ENCODE measurements at regions not wholly inside any gene's neighbourhood (a gene's known extent, or its start where the extent isn't known, plus 50 kb on each side); places are given as distances from the start of the nearest gene placed in this dataset.
"Not testable (repeated sequence)": the region's sequence is repeated elsewhere in the genome, so short reads cannot be mapped to it uniquely, and the experiment has no call there.

DNA sequence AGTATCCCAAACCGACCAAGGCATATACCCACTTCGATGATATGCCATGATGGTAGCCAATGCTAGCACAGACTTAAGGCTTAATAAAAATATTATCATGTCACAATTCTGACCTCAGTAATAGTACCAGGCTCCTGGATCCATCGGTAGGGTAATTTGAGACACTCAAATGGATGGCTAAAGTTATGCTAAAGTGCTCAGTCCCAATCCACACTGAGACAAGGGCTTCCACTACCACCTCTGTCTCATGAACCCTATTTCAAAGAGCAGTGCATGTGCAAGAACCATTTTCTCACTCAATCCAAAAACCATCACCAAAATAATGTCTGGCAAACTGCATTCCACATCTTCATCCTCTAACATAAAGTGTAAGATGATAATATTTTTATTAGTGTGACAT lies 122.4 kb upstream of the KRR1 start:
- DNase-seq: no peak

GRCh38 chr12:75632442-75632841 lies 121.0 kb upstream of the KRR1 start:
- no peak for DNase-seq

- DNase-seq: no peak
These were observed 120.4 kb upstream of the KRR1 start for GRCh38 chr12:75631831-75632230.

GRCh38 chr12:75630091-75630490 lies 118.7 kb upstream of the KRR1 start:
- no peak for DNase-seq

- DNase-seq: no peak
These were observed 117.5 kb upstream of the KRR1 start for GRCh38 chr12:75628916-75629315.

- DNase-seq: no peak
These were observed 117.1 kb upstream of the KRR1 start for GRCh38 chr12:75628511-75628910.

- no peak for DNase-seq
These were observed 112.3 kb upstream of the KRR1 start for GRCh38 chr12:75623631-75624154.

GRCh38 chr12:75622492-75622891 lies 111.1 kb upstream of the KRR1 start:
- no peak for DNase-seq

- not testable (repeated sequence) for DNase-seq
These were observed 103.0 kb upstream of the KRR1 start for GRCh38 chr12:75614396-75614795.

DNA sequence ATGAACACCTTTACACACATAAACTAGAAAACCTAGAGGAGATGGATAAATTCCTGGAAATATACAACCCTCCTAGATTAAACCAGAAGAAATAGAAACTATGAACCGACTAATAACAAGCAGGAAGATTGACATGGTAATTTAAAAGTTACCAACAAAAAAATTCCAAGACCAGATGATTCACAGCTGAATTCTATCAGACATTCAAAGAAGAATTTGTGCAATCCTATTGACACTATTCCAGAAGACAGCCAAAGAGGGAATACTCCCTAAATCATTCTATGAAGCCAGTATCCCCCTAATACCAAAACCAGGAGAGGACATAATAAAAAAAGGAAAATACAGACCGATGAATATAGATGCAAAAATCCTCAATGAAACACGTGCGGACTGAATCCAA lies 102.6 kb upstream of the KRR1 start:
- DNase-seq: no peak

GRCh38 chr12:75611041-75611440 lies 99.6 kb upstream of the KRR1 start:
- no peak for DNase-seq

DNA sequence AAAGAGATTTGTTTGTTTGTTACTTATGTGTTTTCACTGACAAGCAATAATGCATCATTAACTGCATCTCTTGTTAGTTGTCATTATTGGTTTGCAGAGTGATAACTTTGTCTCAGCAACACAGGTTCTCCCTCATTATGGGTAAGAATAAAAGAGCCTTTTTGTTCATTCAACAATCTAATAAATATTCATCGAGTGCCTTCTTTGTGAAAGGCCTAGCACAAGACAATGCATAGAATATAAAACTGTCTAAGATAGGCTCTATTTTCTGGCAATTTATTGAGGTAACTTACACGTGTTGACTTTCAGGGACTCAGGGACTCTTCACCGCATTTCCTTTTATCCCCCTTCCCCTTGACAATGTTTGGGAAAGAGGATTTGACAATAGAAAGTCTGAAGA lies 95.5 kb upstream of the KRR1 start:
- DNase-seq: no peak

DNA sequence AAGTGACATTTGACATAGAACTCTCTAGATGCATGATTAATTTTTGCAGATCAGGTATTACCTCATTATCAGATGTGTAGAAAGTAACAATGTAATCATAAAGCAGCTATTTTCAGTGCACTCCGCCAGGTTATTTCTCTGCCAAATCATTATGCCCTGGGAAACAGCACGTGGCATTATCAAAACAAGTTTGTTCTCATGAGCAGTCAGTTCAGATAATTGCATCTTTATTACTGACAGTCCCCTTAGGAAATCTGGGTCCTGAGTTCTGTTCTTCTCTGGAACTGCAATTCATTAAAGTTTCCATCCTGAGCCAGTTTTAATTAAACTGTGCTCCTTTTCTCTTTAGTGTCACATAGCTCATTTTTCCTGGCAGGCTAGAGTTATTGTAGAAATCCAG lies 94.7 kb upstream of the KRR1 start:
- no peak for DNase-seq

DNA sequence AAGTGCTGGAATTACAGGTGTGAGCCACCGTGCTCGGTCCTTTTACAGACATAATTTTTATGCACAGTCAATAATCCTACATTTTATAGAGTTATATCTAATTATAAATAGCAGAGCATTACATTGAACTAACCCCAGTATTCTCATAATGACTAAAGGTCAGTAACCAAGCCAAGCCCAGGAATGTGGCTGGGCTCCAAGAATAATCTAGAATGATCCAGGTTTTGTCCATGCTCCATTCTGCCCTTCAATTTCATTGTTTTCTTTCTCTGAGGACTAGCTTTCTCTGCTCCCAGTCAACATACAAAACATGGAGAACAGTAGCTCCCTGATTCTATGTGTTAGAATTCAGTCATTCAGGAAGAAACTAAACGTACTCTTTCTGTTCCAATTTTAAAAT lies 92.1 kb upstream of the KRR1 start:
- DNase-seq: no peak

- DNase-seq: no peak
These were observed 90.7 kb upstream of the KRR1 start for GRCh38 chr12:75602106-75602505.

DNA sequence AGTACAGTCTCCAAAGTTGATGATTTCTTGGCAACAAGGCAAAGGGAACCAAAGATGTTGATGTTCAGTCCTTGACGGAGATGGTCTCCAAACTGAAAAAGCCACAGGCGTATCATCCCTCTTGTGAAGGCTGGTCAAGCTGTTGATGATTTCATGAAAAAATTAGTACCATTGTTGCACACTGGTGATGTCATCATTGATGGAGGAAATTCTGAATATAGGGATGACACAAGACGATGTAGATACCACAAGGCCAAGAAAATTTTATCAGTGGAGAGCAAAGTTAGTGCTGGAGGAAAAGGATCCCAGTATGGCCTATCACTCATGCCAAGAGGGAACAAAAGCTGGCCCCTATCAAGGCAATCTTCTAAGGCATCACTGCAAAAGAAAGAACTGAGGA lies 88.7 kb upstream of the KRR1 start:
- no peak for DNase-seq

- DNase-seq: no peak
These were observed 87.7 kb upstream of the KRR1 start for GRCh38 chr12:75599061-75599460.

DNA sequence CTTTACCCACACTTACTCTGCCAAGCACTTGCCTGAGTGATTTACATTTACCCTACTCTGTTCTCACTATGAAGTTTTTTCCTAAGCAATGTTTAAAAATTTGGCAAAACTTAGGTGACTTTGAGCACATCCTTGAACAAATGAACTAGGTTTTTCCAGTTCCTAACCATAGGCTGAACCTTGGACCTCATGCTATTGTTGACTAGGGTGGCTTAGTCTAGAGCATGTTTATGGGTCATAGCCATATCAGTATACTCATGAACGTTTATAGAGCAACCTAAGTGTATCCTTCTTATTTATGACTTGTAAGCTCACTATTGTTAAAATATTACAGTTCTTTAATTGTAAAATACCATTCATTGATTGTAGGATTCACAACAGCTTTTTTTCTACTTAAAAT lies 85.0 kb upstream of the KRR1 start:
- no peak for DNase-seq

- DNase-seq: no peak
These were observed 81.4 kb upstream of the KRR1 start for GRCh38 chr12:75592638-75593335.

- no peak for DNase-seq
These were observed 80.7 kb upstream of the KRR1 start for GRCh38 chr12:75592086-75592485.

GRCh38 chr12:75591628-75592027 lies 80.2 kb upstream of the KRR1 start:
- DNase-seq: no peak

DNA sequence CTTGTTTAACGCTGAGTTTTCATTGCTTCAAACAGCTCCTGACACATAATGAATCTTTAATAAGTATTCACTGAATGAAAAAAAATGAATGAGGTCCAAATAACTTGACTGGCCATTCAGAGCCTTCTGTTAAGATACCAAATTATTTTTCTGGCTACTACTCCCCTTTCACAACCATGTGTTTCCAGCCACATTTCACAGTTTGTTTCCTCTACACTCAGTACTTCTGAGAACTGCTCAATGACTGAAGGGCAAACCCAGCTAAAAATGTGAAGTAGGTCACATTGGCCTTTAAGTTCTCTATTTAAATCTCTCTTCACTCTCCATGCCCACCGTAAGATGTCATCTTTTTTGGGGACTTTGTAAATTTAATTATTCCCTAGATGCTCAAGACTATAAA lies 78.4 kb upstream of the KRR1 start:
- DNase-seq: no peak

- no peak for DNase-seq
These were observed 76.1 kb upstream of the KRR1 start for GRCh38 chr12:75587340-75588106.

DNA sequence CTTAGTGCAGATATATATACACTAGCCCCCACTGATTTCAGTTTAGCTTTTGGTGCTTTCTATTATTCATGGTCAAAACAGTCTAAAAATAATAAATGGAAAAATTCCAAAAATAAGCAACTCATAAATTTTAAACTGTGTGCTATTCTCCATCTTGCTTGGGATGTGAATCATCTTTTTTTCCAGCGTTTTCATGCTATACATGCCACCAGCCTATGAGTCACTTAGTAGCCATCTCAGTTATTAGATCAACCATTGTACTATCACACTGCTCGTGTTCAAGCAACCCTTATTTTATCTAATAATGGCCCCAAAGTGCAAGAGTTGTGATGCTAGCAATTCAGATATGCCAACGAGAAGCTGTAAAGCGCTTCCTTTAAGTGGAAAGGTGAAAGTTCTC lies 73.9 kb upstream of the KRR1 start:
- DNase-seq: no peak

GRCh38 chr12:75583355-75583754 lies 71.9 kb upstream of the KRR1 start:
- DNase-seq: no peak

Measured in NK-92 treated with Interleukin-12 subunit alpha and Interleukin-12 subunit beta, amount 100 ng/mL, for 24 hours (cell line).